ENCODE measurements at regions not wholly inside any gene's neighbourhood (a gene's known extent, or its start where the extent isn't known, plus 50 kb on each side); places are given as distances from the start of the nearest gene placed in this dataset.
"Not testable (repeated sequence)": the region's sequence is repeated elsewhere in the genome, so short reads cannot be mapped to it uniquely, and the experiment has no call there.

DNA sequence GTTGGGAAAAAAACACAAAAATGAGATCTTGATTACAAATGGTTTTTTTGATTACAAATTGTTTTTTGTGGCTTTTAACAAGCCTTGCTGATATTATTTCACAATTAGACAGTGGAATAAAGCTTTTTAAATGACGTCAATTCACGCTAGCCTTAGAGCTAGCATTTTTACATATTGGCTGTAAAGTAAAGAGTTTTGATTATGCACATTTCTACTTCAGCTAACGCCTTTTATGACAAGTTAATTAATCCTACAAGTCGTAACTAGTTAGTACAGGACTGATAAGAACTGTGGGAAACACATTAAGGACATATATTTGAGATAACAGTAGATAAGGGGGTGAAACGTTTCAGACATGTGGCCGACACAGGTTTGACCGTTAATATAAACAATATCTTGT, 95.7 kb upstream of the ATXN3L start:
- TF ChIP-seq, protein P1, sequence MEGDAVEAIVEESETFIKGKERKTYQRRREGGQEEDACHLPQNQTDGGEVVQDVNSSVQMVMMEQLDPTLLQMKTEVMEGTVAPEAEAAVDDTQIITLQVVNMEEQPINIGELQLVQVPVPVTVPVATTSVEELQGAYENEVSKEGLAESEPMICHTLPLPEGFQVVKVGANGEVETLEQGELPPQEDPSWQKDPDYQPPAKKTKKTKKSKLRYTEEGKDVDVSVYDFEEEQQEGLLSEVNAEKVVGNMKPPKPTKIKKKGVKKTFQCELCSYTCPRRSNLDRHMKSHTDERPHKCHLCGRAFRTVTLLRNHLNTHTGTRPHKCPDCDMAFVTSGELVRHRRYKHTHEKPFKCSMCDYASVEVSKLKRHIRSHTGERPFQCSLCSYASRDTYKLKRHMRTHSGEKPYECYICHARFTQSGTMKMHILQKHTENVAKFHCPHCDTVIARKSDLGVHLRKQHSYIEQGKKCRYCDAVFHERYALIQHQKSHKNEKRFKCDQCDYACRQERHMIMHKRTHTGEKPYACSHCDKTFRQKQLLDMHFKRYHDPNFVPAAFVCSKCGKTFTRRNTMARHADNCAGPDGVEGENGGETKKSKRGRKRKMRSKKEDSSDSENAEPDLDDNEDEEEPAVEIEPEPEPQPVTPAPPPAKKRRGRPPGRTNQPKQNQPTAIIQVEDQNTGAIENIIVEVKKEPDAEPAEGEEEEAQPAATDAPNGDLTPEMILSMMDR (IDR thresholded peaks at IDR 0.05; ENCODE audit: low read depth, low read length), result no peak
- H3K9me3 ChIP-seq, result no peaks in the 10 kb centered on the region
- H3K27me3 ChIP-seq, result no peaks in the 10 kb centered on the region
- H3K36me3 ChIP-seq, result no peaks in the 10 kb centered on the region
- H3K4me3 ChIP-seq (ENCODE audit: low read depth, low read length), result no peak overlapping the region
- DNase-seq, result no peak
- H3K4me1 ChIP-seq, result peaks cover 7% of the 10 kb centered on the region; the same call in 1 of the 2 replicates

- DNase-seq, result peak; percentile 18
- Histone ChIP-seq H3K27me3 (no peaks in the 10 kb centered on the region), H3K9me3 (no peaks in the 10 kb centered on the region), H3K4me1 (peaks cover 7% of the 10 kb centered on the region; the same call in 1 of the 2 replicates), H3K36me3 (no peaks in the 10 kb centered on the region), H3K4me3 (ENCODE audit: low read depth, low read length) (no peak overlapping the region)
- TF ChIP-seq, protein P1 (IDR thresholded peaks at IDR 0.05; ENCODE audit: low read depth, low read length), result no peak
Measured at GRCh38 chrX:13414006-13414647, 94.3 kb upstream of the ATXN3L start.

GRCh38 chrX:13412208-13412600, 92.4 kb upstream of the ATXN3L start:
- Histone ChIP-seq H3K9me3 (no peaks in the 10 kb centered on the region), H3K4me3 (ENCODE audit: low read depth, low read length) (no peak overlapping the region), H3K27me3 (no peaks in the 10 kb centered on the region), H3K4me1 (peaks cover 7% of the 10 kb centered on the region; the same call in 1 of the 2 replicates), H3K36me3 (no peaks in the 10 kb centered on the region)
- no peak for DNase-seq
- TF ChIP-seq, protein P1 (IDR thresholded peaks at IDR 0.05; ENCODE audit: low read depth, low read length), result no peak

- Histone ChIP-seq H3K9me3 (no peaks in the 10 kb centered on the region), H3K4me3 (ENCODE audit: low read depth, low read length) (no peak overlapping the region), H3K4me1 (peaks cover 7% of the 10 kb centered on the region; the same call in 1 of the 2 replicates), H3K27me3 (no peaks in the 10 kb centered on the region), H3K36me3 (no peaks in the 10 kb centered on the region)
- TF ChIP-seq, protein P1 (IDR thresholded peaks at IDR 0.05; ENCODE audit: low read depth, low read length), result no peak
- DNase-seq, result no peak
Measured at GRCh38 chrX:13411496-13412207, 91.8 kb upstream of the ATXN3L start.

GRCh38 chrX:13408599-13408998, 88.7 kb upstream of the ATXN3L start:
- not testable (repeated sequence) for H3K4me1 ChIP-seq; H3K36me3 ChIP-seq; H3K27me3 ChIP-seq; DNase-seq; H3K4me3 ChIP-seq (ENCODE audit: low read depth, low read length); H3K9me3 ChIP-seq

DNA sequence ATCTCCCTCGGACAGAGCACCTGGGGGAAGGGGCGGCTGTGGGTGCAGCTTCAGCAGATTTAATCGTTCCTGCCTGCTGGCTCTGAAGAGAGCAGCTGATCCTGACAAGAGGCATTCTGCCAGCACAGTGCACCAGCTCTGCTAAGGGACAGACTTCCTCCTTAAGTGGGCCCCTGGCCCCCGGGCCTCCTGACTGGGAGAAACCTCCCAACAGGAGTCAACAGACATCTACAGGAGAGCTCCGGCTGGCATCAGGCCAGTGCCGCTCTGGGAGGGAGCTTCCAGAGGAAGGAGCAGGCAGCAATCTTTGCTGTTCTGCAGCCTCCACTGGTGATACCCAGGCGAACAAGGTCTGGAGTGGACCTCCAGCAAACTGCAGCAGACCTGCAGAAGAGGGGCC, 84.9 kb upstream of the ATXN3L start:
- not testable (repeated sequence) for H3K27me3 ChIP-seq; H3K4me3 ChIP-seq (ENCODE audit: low read depth, low read length); H3K4me1 ChIP-seq; H3K9me3 ChIP-seq; H3K36me3 ChIP-seq
- peak; percentile 86 for DNase-seq

DNA sequence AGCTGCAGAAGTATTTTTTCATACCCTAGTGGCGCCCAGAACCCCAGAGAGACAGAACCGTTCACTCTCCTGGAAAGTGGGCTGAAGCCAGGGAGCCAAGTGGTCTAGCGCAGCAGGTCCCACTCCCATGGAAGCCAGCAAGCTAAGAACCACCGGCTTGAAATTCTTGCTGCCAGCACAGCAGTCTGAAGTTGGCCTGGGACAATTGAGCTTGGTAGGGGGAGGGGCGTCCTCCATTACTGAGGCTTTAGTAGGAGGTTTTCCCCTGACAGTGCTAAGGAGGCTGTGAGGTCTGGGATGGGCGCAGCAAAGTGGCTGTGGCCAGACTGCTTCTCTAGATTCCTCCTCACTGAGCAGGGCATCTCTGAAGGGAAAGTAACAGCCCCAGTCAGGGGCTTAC, 84.5 kb upstream of the ATXN3L start:
- TF ChIP-seq, protein P1 (IDR thresholded peaks at IDR 0.05; ENCODE audit: low read depth, low read length), result no peak
- H3K27me3 ChIP-seq, result no peaks in the 10 kb centered on the region
- DNase-seq, result no peak
- H3K9me3 ChIP-seq, result no peaks in the 10 kb centered on the region
- no peak overlapping the region for H3K4me3 ChIP-seq (ENCODE audit: low read depth, low read length)
- peaks cover 4% of the 10 kb centered on the region for H3K4me1 ChIP-seq
- H3K36me3 ChIP-seq, result no peaks in the 10 kb centered on the region
